ENCODE measurements at regions not wholly inside any gene's neighbourhood (a gene's known extent, or its start where the extent isn't known, plus 50 kb on each side); places are given as distances from the start of the nearest gene placed in this dataset.

DNA sequence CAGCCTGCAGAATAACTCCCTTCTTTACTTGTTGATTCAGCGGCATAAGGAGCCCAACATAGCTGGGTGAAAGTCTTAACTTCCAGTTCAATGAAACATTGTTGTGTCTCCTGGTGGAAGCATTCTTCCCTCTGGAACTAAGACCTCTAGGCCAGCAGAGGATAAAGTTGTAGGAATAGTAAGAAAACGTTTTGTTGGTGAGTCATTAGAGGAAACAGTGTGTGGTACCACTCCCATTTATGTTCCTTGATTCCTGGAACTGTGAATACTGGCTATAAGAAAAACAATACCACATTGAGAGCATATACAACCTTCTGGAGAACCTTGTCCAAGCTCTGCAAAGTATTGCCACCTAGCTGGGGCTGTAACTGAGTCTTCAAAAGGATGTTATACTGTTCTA lies 737.4 kb upstream of the ZP4 start:
- H3K4me3 ChIP-seq (ENCODE audit: low read depth, low read length): no peak overlapping the region
- no peak for DNase-seq (ENCODE audit: low read depth)
- POLR2A ChIA-PET: no interaction called here
- TF ChIP-seq, protein P1, sequence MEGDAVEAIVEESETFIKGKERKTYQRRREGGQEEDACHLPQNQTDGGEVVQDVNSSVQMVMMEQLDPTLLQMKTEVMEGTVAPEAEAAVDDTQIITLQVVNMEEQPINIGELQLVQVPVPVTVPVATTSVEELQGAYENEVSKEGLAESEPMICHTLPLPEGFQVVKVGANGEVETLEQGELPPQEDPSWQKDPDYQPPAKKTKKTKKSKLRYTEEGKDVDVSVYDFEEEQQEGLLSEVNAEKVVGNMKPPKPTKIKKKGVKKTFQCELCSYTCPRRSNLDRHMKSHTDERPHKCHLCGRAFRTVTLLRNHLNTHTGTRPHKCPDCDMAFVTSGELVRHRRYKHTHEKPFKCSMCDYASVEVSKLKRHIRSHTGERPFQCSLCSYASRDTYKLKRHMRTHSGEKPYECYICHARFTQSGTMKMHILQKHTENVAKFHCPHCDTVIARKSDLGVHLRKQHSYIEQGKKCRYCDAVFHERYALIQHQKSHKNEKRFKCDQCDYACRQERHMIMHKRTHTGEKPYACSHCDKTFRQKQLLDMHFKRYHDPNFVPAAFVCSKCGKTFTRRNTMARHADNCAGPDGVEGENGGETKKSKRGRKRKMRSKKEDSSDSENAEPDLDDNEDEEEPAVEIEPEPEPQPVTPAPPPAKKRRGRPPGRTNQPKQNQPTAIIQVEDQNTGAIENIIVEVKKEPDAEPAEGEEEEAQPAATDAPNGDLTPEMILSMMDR (IDR thresholded peaks at IDR 0.05; ENCODE audit: insufficient read depth, low read depth, low read length): no peak
- H3K36me3 ChIP-seq (ENCODE audit: control insufficient read depth, insufficient read depth, low read length): no peaks in the 10 kb centered on the region
- H3K27me3 ChIP-seq (ENCODE audit: control insufficient read depth, insufficient read depth, low read length): no peaks in the 10 kb centered on the region
- CTCF ChIA-PET: no interaction called here

DNA sequence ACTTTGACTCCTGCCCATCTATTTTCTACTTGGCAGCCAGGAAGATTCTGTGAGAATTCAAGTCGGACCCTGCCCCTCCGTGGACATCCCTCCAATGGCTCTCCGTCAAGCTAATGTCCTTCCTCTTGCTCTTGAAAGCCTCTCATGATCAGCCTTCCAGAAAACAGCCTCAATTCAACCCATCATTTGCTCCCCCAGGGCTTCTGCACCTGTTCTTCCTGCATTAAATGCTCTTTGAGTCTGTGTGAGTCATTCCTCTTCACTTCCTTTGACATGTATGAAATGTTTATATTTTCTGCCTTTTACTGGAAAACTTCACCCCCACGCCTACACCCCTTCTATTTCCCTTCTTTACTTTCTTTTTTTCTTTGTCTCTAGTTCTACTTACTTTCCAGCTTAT lies 734.1 kb upstream of the ZP4 start:
- DNase-seq (ENCODE audit: low read depth): no peak
- Histone ChIP-seq H3K36me3 (ENCODE audit: control insufficient read depth, insufficient read depth, low read length) (no peaks in the 10 kb centered on the region), H3K27me3 (ENCODE audit: control insufficient read depth, insufficient read depth, low read length) (no peaks in the 10 kb centered on the region), H3K4me3 (ENCODE audit: low read depth, low read length) (no peak overlapping the region)
- TF ChIP-seq, protein P1 (IDR thresholded peaks at IDR 0.05; ENCODE audit: insufficient read depth, low read depth, low read length): no peak
- POLR2A ChIA-PET: no interaction called here
- CTCF ChIA-PET: interaction anchor here (1.0 kb wide), 1 partner anchor 21 kb away, joined by 3 read pairs; no protein-coding TSS in a partner anchor

DNA sequence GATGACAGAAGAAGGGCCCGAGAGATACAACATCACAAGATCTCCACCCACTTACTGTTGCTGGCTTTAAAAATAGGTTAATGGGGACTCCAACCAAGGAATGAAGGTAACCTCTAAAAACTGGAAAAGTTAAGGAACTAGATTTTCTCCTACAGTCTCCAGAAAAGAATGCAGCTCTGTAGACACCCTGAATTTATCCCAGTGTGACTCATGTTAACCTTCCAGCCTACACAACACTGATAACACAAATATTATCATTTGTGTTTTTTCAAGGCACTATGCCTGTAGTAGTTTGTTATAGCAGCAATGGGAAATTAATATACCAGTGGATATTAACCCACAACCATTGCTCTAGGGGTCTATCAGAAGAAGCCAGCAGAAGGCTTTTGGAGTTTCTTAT lies 730.7 kb upstream of the ZP4 start:
- Histone ChIP-seq H3K27me3 (ENCODE audit: control insufficient read depth, insufficient read depth, low read length) (no peaks in the 10 kb centered on the region), H3K36me3 (ENCODE audit: control insufficient read depth, insufficient read depth, low read length) (no peaks in the 10 kb centered on the region), H3K4me3 (ENCODE audit: low read depth, low read length) (no peak overlapping the region)
- TF ChIP-seq, protein P1 (IDR thresholded peaks at IDR 0.05; ENCODE audit: insufficient read depth, low read depth, low read length): no peak
- CTCF ChIA-PET: no interaction called here
- DNase-seq (ENCODE audit: low read depth): no peak
- POLR2A ChIA-PET: no interaction called here

DNA sequence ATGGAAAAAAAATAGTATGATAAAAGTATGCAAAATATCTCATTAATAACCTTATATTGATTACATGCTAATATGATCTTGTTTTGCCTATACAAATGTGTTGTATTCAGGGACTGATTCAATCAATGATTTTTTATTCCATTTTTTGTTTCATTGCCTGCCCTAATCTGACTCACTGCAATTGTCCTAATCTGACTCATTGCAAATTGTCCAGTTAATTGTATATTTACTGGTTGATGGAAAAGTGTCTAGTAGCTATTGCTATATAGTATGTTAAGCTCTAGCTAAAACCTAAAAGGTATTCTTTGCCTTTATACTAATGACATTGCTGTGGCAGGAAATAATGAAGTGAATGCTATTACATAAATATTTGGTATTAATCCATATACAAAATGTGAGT lies 728.9 kb upstream of the ZP4 start:
- H3K27me3 ChIP-seq (ENCODE audit: control insufficient read depth, insufficient read depth, low read length): no peaks in the 10 kb centered on the region
- TF ChIP-seq, protein P1 (IDR thresholded peaks at IDR 0.05; ENCODE audit: insufficient read depth, low read depth, low read length): no peak
- POLR2A ChIA-PET: no interaction called here
- no peak for DNase-seq (ENCODE audit: low read depth)
- CTCF ChIA-PET: no interaction called here
- H3K4me3 ChIP-seq (ENCODE audit: low read depth, low read length): no peak overlapping the region
- no peaks in the 10 kb centered on the region for H3K36me3 ChIP-seq (ENCODE audit: control insufficient read depth, insufficient read depth, low read length)

DNA sequence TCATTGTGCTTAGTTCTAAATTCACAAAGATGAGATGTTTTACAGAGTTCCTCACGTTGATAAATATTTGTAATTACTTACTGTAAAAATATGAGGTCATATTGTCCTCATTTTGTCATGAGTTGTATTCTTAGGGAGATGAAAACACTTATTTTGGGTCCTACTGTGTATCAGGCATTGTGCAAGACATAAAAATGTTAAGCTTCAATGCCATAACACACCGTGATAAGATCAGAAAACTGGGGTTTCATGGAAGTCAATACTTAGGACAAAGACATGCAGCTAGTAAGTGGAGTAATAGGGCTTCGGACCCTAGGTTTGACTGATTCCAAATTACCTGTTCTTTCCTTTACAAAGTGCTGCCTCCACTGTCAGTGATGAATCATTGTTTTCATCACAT lies 720.7 kb upstream of the ZP4 start:
- POLR2A ChIA-PET: no interaction called here
- H3K4me3 ChIP-seq (ENCODE audit: low read depth, low read length): no peak overlapping the region
- CTCF ChIA-PET: no interaction called here
- TF ChIP-seq, protein P1 (IDR thresholded peaks at IDR 0.05; ENCODE audit: insufficient read depth, low read depth, low read length): no peak
- H3K27me3 ChIP-seq (ENCODE audit: control insufficient read depth, insufficient read depth, low read length): no peaks in the 10 kb centered on the region
- H3K36me3 ChIP-seq (ENCODE audit: control insufficient read depth, insufficient read depth, low read length): no peaks in the 10 kb centered on the region
- no peak for DNase-seq (ENCODE audit: low read depth)

Data from BJ (cell line).